ENCODE measurements at regions not wholly inside any gene's neighbourhood (a gene's known extent, or its start where the extent isn't known, plus 50 kb on each side); places are given as distances from the start of the nearest gene placed in this dataset.
"Not testable (repeated sequence)": the region's sequence is repeated elsewhere in the genome, so short reads cannot be mapped to it uniquely, and the experiment has no call there.

GRCh38 chr2:87524619-87525188 is 223.2 kb upstream of the PLGLB2 start:
- H2BK15ac ChIP-seq (ENCODE audit: low read depth, poor library complexity, severe bottlenecking); H4K91ac ChIP-seq (ENCODE audit: low read length); H3K23ac ChIP-seq (ENCODE audit: low read length in 2 of 2); H3K4me3 ChIP-seq (ENCODE audit: insufficient read depth in 1 of 2, low read depth in 1 of 2, low read length in 2 of 2); H3K36me3 ChIP-seq (ENCODE audit: control insufficient read depth in 1 of 2, insufficient read depth in 2 of 2, low read depth in 1 of 2, low read length in 2 of 2); H2AFZ ChIP-seq (ENCODE audit: low read depth, low read length); DNase-seq; H3K18ac ChIP-seq (ENCODE audit: low read depth in 1 of 2, low read length in 2 of 2); H3K4ac ChIP-seq (ENCODE audit: low read depth in 1 of 2, low read length in 2 of 2); H4K8ac ChIP-seq (ENCODE audit: low read length); H3K14ac ChIP-seq (ENCODE audit: low read length in 2 of 2); H3K79me1 ChIP-seq (replicated peaks; ENCODE audit: low read length, poor library complexity, severe bottlenecking); H3K9ac ChIP-seq (ENCODE audit: low read length); H3K27me3 ChIP-seq (ENCODE audit: control insufficient read depth in 1 of 2, insufficient read depth in 1 of 2, low read length in 2 of 2); H2BK120ac ChIP-seq (ENCODE audit: low read depth, low read length); H2BK5ac ChIP-seq (ENCODE audit: low read depth, low read length, poor library complexity, severe bottlenecking); H3K4me1 ChIP-seq (ENCODE audit: control insufficient read depth, insufficient read depth, low read depth, low read length); H3K4me2 ChIP-seq (ENCODE audit: low read length, poor library complexity, severe bottlenecking); H3K27ac ChIP-seq (ENCODE audit: low read length, poor library complexity, severe bottlenecking); H3K9me3 ChIP-seq (ENCODE audit: control insufficient read depth, low read length); H2BK12ac ChIP-seq (ENCODE audit: low read length in 2 of 2); H2AK5ac ChIP-seq (ENCODE audit: low read length, severe bottlenecking): not testable (repeated sequence)
- whole genome bisulfite sequencing = no CpG with 5 or more reads among the region's 5 CpGs

- H4K8ac ChIP-seq (ENCODE audit: low read length); H3K14ac ChIP-seq (ENCODE audit: low read length in 2 of 2); H2BK5ac ChIP-seq (ENCODE audit: low read depth, low read length, poor library complexity, severe bottlenecking); H3K4me3 ChIP-seq (ENCODE audit: insufficient read depth in 1 of 2, low read depth in 1 of 2, low read length in 2 of 2); H3K4me2 ChIP-seq (ENCODE audit: low read length, poor library complexity, severe bottlenecking); H3K27me3 ChIP-seq (ENCODE audit: control insufficient read depth in 1 of 2, insufficient read depth in 1 of 2, low read length in 2 of 2); H4K91ac ChIP-seq (ENCODE audit: low read length); H3K9me3 ChIP-seq (ENCODE audit: control insufficient read depth, low read length); H3K18ac ChIP-seq (ENCODE audit: low read depth in 1 of 2, low read length in 2 of 2); H2AFZ ChIP-seq (ENCODE audit: low read depth, low read length); H3K23ac ChIP-seq (ENCODE audit: low read length in 2 of 2); H2BK120ac ChIP-seq (ENCODE audit: low read depth, low read length); H3K79me1 ChIP-seq (replicated peaks; ENCODE audit: low read length, poor library complexity, severe bottlenecking); H2BK12ac ChIP-seq (ENCODE audit: low read length in 2 of 2); H3K4ac ChIP-seq (ENCODE audit: low read depth in 1 of 2, low read length in 2 of 2); H3K4me1 ChIP-seq (ENCODE audit: control insufficient read depth, insufficient read depth, low read depth, low read length); H3K36me3 ChIP-seq (ENCODE audit: control insufficient read depth in 1 of 2, insufficient read depth in 2 of 2, low read depth in 1 of 2, low read length in 2 of 2); H3K9ac ChIP-seq (ENCODE audit: low read length); H2BK15ac ChIP-seq (ENCODE audit: low read depth, poor library complexity, severe bottlenecking); DNase-seq; H3K27ac ChIP-seq (ENCODE audit: low read length, poor library complexity, severe bottlenecking); H2AK5ac ChIP-seq (ENCODE audit: low read length, severe bottlenecking): not testable (repeated sequence)
- WGBS = no CpG with 5 or more reads among the region's 5 CpGs
These were observed 222.3 kb upstream of the PLGLB2 start for GRCh38 chr2:87525497-87525991.

- not testable (repeated sequence) for H3K27me3 ChIP-seq (ENCODE audit: control insufficient read depth in 1 of 2, insufficient read depth in 1 of 2, low read length in 2 of 2); H3K18ac ChIP-seq (ENCODE audit: low read depth in 1 of 2, low read length in 2 of 2); H3K9ac ChIP-seq (ENCODE audit: low read length); H4K8ac ChIP-seq (ENCODE audit: low read length); H2BK120ac ChIP-seq (ENCODE audit: low read depth, low read length); H3K79me1 ChIP-seq (replicated peaks; ENCODE audit: low read length, poor library complexity, severe bottlenecking); H3K9me3 ChIP-seq (ENCODE audit: control insufficient read depth, low read length); H3K4me1 ChIP-seq (ENCODE audit: control insufficient read depth, insufficient read depth, low read depth, low read length); H3K27ac ChIP-seq (ENCODE audit: low read length, poor library complexity, severe bottlenecking); DNase-seq; H4K91ac ChIP-seq (ENCODE audit: low read length); H3K14ac ChIP-seq (ENCODE audit: low read length in 2 of 2); H3K4me3 ChIP-seq (ENCODE audit: insufficient read depth in 1 of 2, low read depth in 1 of 2, low read length in 2 of 2); H2BK15ac ChIP-seq (ENCODE audit: low read depth, poor library complexity, severe bottlenecking); H3K4ac ChIP-seq (ENCODE audit: low read depth in 1 of 2, low read length in 2 of 2); H2BK5ac ChIP-seq (ENCODE audit: low read depth, low read length, poor library complexity, severe bottlenecking); H2BK12ac ChIP-seq (ENCODE audit: low read length in 2 of 2); H3K23ac ChIP-seq (ENCODE audit: low read length in 2 of 2); H3K36me3 ChIP-seq (ENCODE audit: control insufficient read depth in 1 of 2, insufficient read depth in 2 of 2, low read depth in 1 of 2, low read length in 2 of 2); H2AFZ ChIP-seq (ENCODE audit: low read depth, low read length); H2AK5ac ChIP-seq (ENCODE audit: low read length, severe bottlenecking); H3K4me2 ChIP-seq (ENCODE audit: low read length, poor library complexity, severe bottlenecking)
- WGBS = no CpG with 5 or more reads among the region's 5 CpGs
These were observed 221.6 kb upstream of the PLGLB2 start for GRCh38 chr2:87526258-87526657.

- not testable (repeated sequence) for H3K9ac ChIP-seq (ENCODE audit: low read length); H2AK5ac ChIP-seq (ENCODE audit: low read length, severe bottlenecking); H3K27me3 ChIP-seq (ENCODE audit: control insufficient read depth in 1 of 2, insufficient read depth in 1 of 2, low read length in 2 of 2); H3K27ac ChIP-seq (ENCODE audit: low read length, poor library complexity, severe bottlenecking); H3K18ac ChIP-seq (ENCODE audit: low read depth in 1 of 2, low read length in 2 of 2); H3K4me1 ChIP-seq (ENCODE audit: control insufficient read depth, insufficient read depth, low read depth, low read length); H3K9me3 ChIP-seq (ENCODE audit: control insufficient read depth, low read length); H2BK120ac ChIP-seq (ENCODE audit: low read depth, low read length); H3K14ac ChIP-seq (ENCODE audit: low read length in 2 of 2); H2BK15ac ChIP-seq (ENCODE audit: low read depth, poor library complexity, severe bottlenecking); H3K79me1 ChIP-seq (replicated peaks; ENCODE audit: low read length, poor library complexity, severe bottlenecking); H2BK12ac ChIP-seq (ENCODE audit: low read length in 2 of 2); H3K4ac ChIP-seq (ENCODE audit: low read depth in 1 of 2, low read length in 2 of 2); H3K4me3 ChIP-seq (ENCODE audit: insufficient read depth in 1 of 2, low read depth in 1 of 2, low read length in 2 of 2); H4K8ac ChIP-seq (ENCODE audit: low read length); H3K36me3 ChIP-seq (ENCODE audit: control insufficient read depth in 1 of 2, insufficient read depth in 2 of 2, low read depth in 1 of 2, low read length in 2 of 2); H2BK5ac ChIP-seq (ENCODE audit: low read depth, low read length, poor library complexity, severe bottlenecking); H3K4me2 ChIP-seq (ENCODE audit: low read length, poor library complexity, severe bottlenecking); DNase-seq; H4K91ac ChIP-seq (ENCODE audit: low read length); H3K23ac ChIP-seq (ENCODE audit: low read length in 2 of 2); H2AFZ ChIP-seq (ENCODE audit: low read depth, low read length)
- WGBS = 50% methylated on average over 1 of the region's 7 CpGs
These were observed 215.7 kb upstream of the PLGLB2 start for GRCh38 chr2:87531968-87532715.

Data from mesenchymal stem cell (in vitro differentiated cells and primary cell).